LNCaP clone FGC (cell line): ENCODE measurements at regions not wholly inside any gene's neighbourhood (a gene's known extent, or its start where the extent isn't known, plus 50 kb on each side); places are given as distances from the start of the nearest gene placed in this dataset.

Experiments
- DNase-seq: peaks from one replicate; pipeline ENCODE4 v3.0.0-alpha.2; 2011; ENCODE audit warnings: low read depth
- H3K4me3 ChIP-seq: 2 replicates; pipeline ENCODE4 v1.5.1; 2011; ENCODE audit warnings: mild to moderate bottlenecking, low read depth, low read length, control low read depth
- CTCF ChIP-seq: IDR thresholded peaks from 2 replicates; pipeline ENCODE4 v1.5.1; 2012; ENCODE audit warnings: mild to moderate bottlenecking; ENCODE audit not compliant: control insufficient read depth, insufficient read depth; ENCODE audit errors: extremely low read depth

GRCh38 chr7:41038211-41038610 lies 664.7 kb downstream of the INHBA start:
- H3K4me3 ChIP-seq, result no peak overlapping the region
- no peak for TF ChIP-seq CTCF
- DNase-seq, result no peak

GRCh38 chr7:41037691-41038090 lies 665.2 kb downstream of the INHBA start:
- TF ChIP-seq CTCF, result no peak
- no peak for DNase-seq
- no peak overlapping the region for H3K4me3 ChIP-seq

GRCh38 chr7:41035794-41036193 lies 667.1 kb downstream of the INHBA start:
- H3K4me3 ChIP-seq, result no peak overlapping the region
- TF ChIP-seq CTCF, result no peak
- DNase-seq, result no peak

- TF ChIP-seq CTCF, result no peak
- no peak for DNase-seq
- no peak overlapping the region for H3K4me3 ChIP-seq
These were observed 669.4 kb downstream of the INHBA start for GRCh38 chr7:41033500-41033899.

GRCh38 chr7:41030673-41031072 lies 672.2 kb downstream of the INHBA start:
- DNase-seq, result no peak
- no peak overlapping the region for H3K4me3 ChIP-seq
- TF ChIP-seq CTCF, result no peak

- DNase-seq, result no peak
- no peak overlapping the region for H3K4me3 ChIP-seq
- no peak for TF ChIP-seq CTCF
These were observed 673.8 kb downstream of the INHBA start for GRCh38 chr7:41029072-41029499.

GRCh38 chr7:41028580-41028979 lies 674.3 kb downstream of the INHBA start:
- no peak overlapping the region for H3K4me3 ChIP-seq
- DNase-seq, result no peak
- no peak for TF ChIP-seq CTCF
